IPS DF 19.7 (cell line): ENCODE measurements at regions not wholly inside any gene's neighbourhood (a gene's known extent, or its start where the extent isn't known, plus 50 kb on each side); places are given as distances from the start of the nearest gene placed in this dataset.
"Not testable (repeated sequence)": the region's sequence is repeated elsewhere in the genome, so short reads cannot be mapped to it uniquely, and the experiment has no call there.

ENCODE experiments used
- DNase-seq: peaks from one replicate; pipeline ENCODE4 v3.0.0-alpha.2; 2013; ENCODE audit warnings: low read depth, low spot score

GRCh38 chr20:33908336-33908735, 85.4 kb upstream of the RALY start:
- DNase-seq: no peak

- no peak for DNase-seq
Measured at GRCh38 chr20:33908868-33909267, 84.8 kb upstream of the RALY start.

- no peak for DNase-seq
Measured at GRCh38 chr20:33909331-33909921, 84.3 kb upstream of the RALY start.

- DNase-seq: no peak
Measured at GRCh38 chr20:33910056-33910455, 83.7 kb upstream of the RALY start.

GRCh38 chr20:33910529-33911327, 83.0 kb upstream of the RALY start:
- DNase-seq: no peak

GRCh38 chr20:33914919-33915318, 78.8 kb upstream of the RALY start:
- no peak for DNase-seq

- no peak for DNase-seq
Measured at GRCh38 chr20:33915726-33916331, 77.9 kb upstream of the RALY start.

GRCh38 chr20:33916768-33917167, 76.9 kb upstream of the RALY start:
- no peak for DNase-seq

GRCh38 chr20:33917831-33918525, 75.7 kb upstream of the RALY start:
- no peak for DNase-seq

- no peak for DNase-seq
Measured at GRCh38 chr20:33918662-33919061, 75.0 kb upstream of the RALY start.

GRCh38 chr20:33919653-33920052, 74.1 kb upstream of the RALY start:
- DNase-seq: no peak

GRCh38 chr20:33922224-33922623, 71.5 kb upstream of the RALY start:
- no peak for DNase-seq

GRCh38 chr20:33923740-33924139, 70.0 kb upstream of the RALY start:
- DNase-seq: no peak

- no peak for DNase-seq
Measured at GRCh38 chr20:33925867-33926266, 67.8 kb upstream of the RALY start.

- DNase-seq: no peak
Measured at GRCh38 chr20:33926425-33926824, 67.3 kb upstream of the RALY start.

GRCh38 chr20:33927724-33928123, 66.0 kb upstream of the RALY start:
- no peak for DNase-seq

- no peak for DNase-seq
Measured at GRCh38 chr20:33929917-33930316, 63.8 kb upstream of the RALY start.

- DNase-seq: peak; percentile 45
Measured at GRCh38 chr20:33933469-33933909, 60.2 kb upstream of the RALY start.

- no peak for DNase-seq
Measured at GRCh38 chr20:33936656-33937055, 57.1 kb upstream of the RALY start.

- DNase-seq: not testable (repeated sequence)
Measured at GRCh38 chr20:33939031-33939430, 54.7 kb upstream of the RALY start.

- DNase-seq: no peak
Measured at GRCh38 chr20:33940666-33941065, 53.0 kb upstream of the RALY start.
